GM18507 (cell line): ENCODE measurements at regions not wholly inside any gene's neighbourhood (a gene's known extent, or its start where the extent isn't known, plus 50 kb on each side); places are given as distances from the start of the nearest gene placed in this dataset.

Experiments
- DNase-seq: peaks from one replicate; pipeline ENCODE4 v3.0.0; 2011; ENCODE audit warnings: low read depth; ENCODE audit not compliant: insufficient read length; ENCODE audit errors: extremely low spot score
- FAIRE-seq: peaks from 2 replicates; lab custom pipeline; 2011; peaks lifted over from hg19 to GRCh38; lab: Jason Lieb, UNC

DNA sequence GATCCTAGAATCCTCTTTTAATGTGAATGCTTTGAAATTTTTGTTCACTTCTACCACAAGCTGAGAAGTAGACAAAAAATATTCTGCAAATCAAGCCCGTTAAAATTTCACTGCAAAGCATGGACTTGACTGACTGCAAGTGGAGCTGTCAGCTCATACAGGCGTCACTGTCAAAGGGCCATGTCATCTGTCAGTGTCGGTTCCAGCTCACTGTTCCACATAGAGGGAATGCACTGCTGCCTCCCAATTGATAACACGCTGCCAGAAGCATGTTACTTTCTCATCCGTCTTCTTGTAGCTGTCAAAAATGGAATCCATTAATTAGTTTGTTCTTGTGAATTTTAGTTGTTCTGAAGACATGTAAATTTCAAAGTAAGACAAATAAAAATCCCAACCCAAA, 50.4 kb upstream of the FBXL4 start:
- FAIRE-seq (no peak), DNase-seq (no peak)
